ENCODE measurements at regions not wholly inside any gene's neighbourhood (a gene's known extent, or its start where the extent isn't known, plus 50 kb on each side); places are given as distances from the start of the nearest gene placed in this dataset.

- TF ChIP-seq CTCF (IDR thresholded peaks at IDR 0.05; ENCODE audit: low read depth, low read length, missing control alignments): no peak
- no peak overlapping the region for H3K4me3 ChIP-seq (ENCODE audit: low read depth, low read length)
- no peak for DNase-seq (ENCODE audit: low read depth)
Measured at GRCh38 chr13:54875111-54875510, 1846.5 kb downstream of the OLFM4 start.

GRCh38 chr13:54879036-54879435 lies 1850.4 kb downstream of the OLFM4 start:
- no peak for TF ChIP-seq CTCF (IDR thresholded peaks at IDR 0.05; ENCODE audit: low read depth, low read length, missing control alignments)
- H3K4me3 ChIP-seq (ENCODE audit: low read depth, low read length): no peak overlapping the region
- DNase-seq (ENCODE audit: low read depth): no peak

GRCh38 chr13:54884682-54885081 lies 1856.1 kb downstream of the OLFM4 start:
- no peak for DNase-seq (ENCODE audit: low read depth)
- TF ChIP-seq CTCF (IDR thresholded peaks at IDR 0.05; ENCODE audit: low read depth, low read length, missing control alignments): no peak

GRCh38 chr13:54890976-54891375 lies 1862.4 kb downstream of the OLFM4 start:
- no peak overlapping the region for H3K4me3 ChIP-seq (ENCODE audit: low read depth, low read length)
- DNase-seq (ENCODE audit: low read depth): no peak
- no peak for TF ChIP-seq CTCF (IDR thresholded peaks at IDR 0.05; ENCODE audit: low read depth, low read length, missing control alignments)

More at GRCh38 chr13:54884682-54885081, 1856.1 kb downstream of the OLFM4 start:
- no peak overlapping the region for H3K4me3 ChIP-seq (ENCODE audit: low read depth, low read length)

GRCh38 chr13:54901316-54901715 lies 1872.7 kb downstream of the OLFM4 start:
- no peak for TF ChIP-seq CTCF (IDR thresholded peaks at IDR 0.05; ENCODE audit: low read depth, low read length, missing control alignments)
- no peak overlapping the region for H3K4me3 ChIP-seq (ENCODE audit: low read depth, low read length)
- no peak for DNase-seq (ENCODE audit: low read depth)

- no peak overlapping the region for H3K4me3 ChIP-seq (ENCODE audit: low read depth, low read length)
- DNase-seq (ENCODE audit: low read depth): no peak
- no peak for TF ChIP-seq CTCF (IDR thresholded peaks at IDR 0.05; ENCODE audit: low read depth, low read length, missing control alignments)
Measured at GRCh38 chr13:54912367-54912766, 1883.8 kb downstream of the OLFM4 start.

- H3K4me3 ChIP-seq (ENCODE audit: low read depth, low read length): no peak overlapping the region
- no peak for DNase-seq (ENCODE audit: low read depth)
- TF ChIP-seq CTCF (IDR thresholded peaks at IDR 0.05; ENCODE audit: low read depth, low read length, missing control alignments): no peak
Measured at GRCh38 chr13:54913668-54914067, 1885.1 kb downstream of the OLFM4 start.
